Loucy (cell line): ENCODE measurements at regions not wholly inside any gene's neighbourhood (a gene's known extent, or its start where the extent isn't known, plus 50 kb on each side); places are given as distances from the start of the nearest gene placed in this dataset.
"Not testable (repeated sequence)": the region's sequence is repeated elsewhere in the genome, so short reads cannot be mapped to it uniquely, and the experiment has no call there.

Experiments used
- CTCF ChIP-seq: fragments of 200-600 bp; sonication (generic); conservative IDR thresholded peaks from 2 replicates; pipeline ENCODE4 v1.5.1; 2014; ENCODE audit warnings: mild to moderate bottlenecking, antibody characterized with exemption, low read length
- EZH2phosphoT487 ChIP-seq: fragments of 200-600 bp; IDR thresholded peaks from 2 replicates; pipeline ENCODE4 v1.6.1; 2018; ENCODE audit warnings: antibody characterized with exemption, mild to moderate bottlenecking, moderate library complexity, borderline replicate concordance

- TF ChIP-seq CTCF, EZH2phosphoT487: not testable (repeated sequence)
These were observed 81.0 kb upstream of the PPP2R3B start for GRCh38 chrX:467686-468085.
